IPS-NIHi7 (cell line): ENCODE measurements at regions not wholly inside any gene's neighbourhood (a gene's known extent, or its start where the extent isn't known, plus 50 kb on each side); places are given as distances from the start of the nearest gene placed in this dataset.
A peak's percentile ranks its signal among the peaks of the same experiment; 100 is the strongest.

Source experiments
- DNase-seq: peaks from one replicate; pipeline ENCODE4 v3.0.0; 2012; ENCODE audit warnings: mixed read lengths; ENCODE audit errors: extremely low spot score

DNA sequence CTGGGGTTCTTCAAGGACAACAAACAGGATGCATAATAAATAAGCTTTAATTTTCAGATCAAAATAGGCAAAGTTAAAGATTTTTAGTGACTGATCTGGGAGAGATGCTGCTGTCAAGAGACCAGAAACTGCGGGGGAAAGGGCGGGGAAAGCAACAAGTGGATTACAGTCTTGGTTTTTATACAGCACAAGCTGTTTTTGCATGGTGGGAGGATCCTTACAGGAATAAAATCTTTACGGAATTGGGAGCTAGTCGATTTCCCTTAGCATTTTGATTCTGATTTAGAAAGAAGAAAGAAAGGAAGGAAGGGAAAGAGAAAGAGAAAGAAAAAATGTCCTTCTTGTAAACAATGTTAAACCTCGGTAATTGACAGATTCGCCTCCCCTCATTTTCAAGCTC is 242.3 kb upstream of the SP8 start:
- DNase-seq = no peak

DNA sequence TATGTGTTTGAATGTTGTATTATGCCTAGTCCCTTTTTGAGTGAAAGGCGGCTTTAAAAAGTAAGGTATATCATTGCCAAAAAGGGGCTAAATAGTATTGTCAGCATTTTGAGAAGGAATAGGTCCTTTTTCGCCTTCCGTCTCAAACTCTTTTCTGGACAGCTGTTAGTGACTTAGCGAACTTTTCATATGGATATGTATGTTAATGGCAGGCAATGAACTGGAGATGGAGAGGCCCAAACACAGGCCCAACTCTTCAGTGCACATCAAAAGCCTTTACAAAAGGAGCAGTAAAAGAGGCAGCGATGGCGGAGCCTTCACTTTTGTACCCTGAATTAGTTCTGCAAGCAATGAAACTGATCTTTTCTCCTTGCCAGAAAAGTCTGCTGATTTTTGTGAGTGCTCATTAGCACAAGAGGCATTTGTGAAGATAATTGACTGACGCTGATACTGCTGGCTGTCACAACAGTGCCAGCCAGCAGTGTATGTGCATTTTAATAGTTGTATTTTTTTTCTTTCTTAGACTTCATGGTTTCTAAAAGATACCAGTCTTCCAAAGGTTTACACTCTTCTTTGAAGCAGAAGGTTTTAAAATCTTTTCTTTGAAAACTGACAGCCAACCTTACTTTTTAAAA is 243.7 kb upstream of the SP8 start:
- peak; percentile 32 for DNase-seq

- no peak for DNase-seq
Observed at GRCh38 chr7:21041252-21041651, 254.6 kb upstream of the SP8 start.

GRCh38 chr7:21041666-21042065 is 255.0 kb upstream of the SP8 start:
- peak; percentile 48 for DNase-seq

DNA sequence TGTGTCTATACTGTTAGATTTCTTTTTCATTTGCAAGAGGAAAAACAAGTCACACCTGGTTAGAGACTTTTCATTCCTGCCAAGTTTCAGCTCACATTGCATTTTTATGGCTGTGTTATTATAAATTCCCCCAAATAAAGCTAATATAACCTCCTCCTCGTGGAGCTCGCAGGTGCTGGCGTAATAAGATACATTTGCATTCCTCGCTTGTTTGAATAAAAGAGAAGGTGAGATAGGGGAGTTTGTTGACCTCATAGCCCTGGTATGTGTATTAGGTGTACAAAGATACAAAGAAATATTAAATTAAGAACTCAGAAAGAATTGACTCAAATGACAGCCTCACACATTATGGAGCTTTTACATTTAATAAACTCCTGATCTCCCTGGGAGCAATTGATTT is 257.7 kb upstream of the SP8 start:
- no peak for DNase-seq

DNA sequence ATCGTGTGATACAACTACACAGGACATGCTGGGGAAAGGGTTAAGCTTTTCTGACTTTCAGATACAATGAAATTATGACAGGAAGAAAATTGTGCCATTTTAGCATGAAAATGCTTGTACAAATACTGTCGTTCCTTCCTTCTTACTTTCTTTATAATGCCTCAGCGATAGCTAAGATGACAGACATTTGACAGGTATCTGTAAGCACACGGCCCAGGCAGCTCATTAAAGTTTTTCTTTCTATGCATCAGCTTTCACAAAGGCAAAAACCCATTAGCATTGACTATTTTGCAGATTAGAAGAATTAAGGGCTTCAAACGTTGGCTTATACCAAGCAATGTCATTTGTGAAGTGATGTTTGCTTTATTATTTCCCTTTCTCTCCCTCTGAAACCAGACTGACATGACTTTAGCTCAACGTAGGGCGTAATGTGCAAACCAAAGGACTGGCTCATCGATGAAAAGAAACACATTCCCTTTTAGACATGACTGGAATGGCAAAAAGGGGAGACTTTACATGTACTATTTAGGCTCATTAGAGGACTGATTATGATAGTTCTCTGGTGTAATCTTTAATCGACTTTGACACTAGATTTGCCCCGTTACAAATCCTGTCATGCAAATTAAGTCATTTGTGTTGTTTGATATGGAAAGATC is 258.4 kb upstream of the SP8 start:
- DNase-seq = no peak

GRCh38 chr7:21051865-21052264 is 265.2 kb upstream of the SP8 start:
- DNase-seq = no peak

DNA sequence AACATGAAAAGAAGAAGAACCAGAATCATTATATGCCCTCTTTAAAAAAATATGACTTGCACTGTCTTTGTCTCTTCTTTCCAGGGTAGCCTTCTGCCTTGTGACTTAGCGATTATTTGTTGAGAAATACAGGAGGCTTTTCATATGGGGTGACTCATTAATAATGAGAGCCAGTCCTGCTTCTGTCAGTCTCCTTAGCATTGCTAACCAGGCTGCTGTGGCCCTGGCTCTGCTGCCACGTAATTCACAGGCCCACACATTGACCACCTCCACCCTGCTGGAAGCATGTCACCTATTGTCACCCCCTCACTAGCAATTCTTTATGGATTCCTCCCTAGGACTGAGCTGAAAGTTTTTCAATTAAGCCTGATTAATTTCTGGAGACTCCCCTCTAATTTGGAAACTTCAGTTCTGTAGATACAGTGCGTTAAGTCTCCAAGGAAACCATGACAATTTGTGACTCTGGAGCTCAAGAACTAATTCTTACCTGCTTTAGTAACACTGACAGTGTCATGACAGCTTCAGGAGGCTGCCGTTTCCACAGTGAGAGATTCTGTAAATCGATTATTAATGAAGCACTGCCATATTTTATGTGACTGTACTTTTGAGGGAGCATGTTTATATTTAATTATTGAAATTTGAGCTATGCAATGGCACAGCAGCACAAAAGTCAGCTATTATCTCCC is 267.9 kb upstream of the SP8 start:
- DNase-seq = no peak

- DNase-seq = no peak
Observed at GRCh38 chr7:21059069-21059468, 272.4 kb upstream of the SP8 start.

DNA sequence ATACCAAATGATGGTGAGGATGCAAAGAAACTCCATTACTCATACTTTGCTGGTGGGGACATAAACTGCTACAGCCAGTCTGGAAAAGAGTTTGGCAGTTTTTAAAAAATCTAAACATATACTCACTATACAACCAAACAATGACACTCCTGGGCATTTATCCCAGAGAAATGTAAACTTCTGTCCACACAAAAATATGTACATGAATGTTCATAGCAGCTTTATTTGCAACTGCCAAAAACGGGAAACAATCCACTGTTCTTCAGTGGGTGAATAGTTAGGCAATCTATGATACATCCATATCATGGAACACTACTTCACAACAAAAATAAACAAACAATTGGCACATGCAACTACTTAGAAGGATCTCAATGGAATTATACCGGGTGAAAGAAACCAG is 276.4 kb upstream of the SP8 start:
- DNase-seq = no peak

- no peak for DNase-seq
Observed at GRCh38 chr7:21064698-21065648, 278.3 kb upstream of the SP8 start.

DNA sequence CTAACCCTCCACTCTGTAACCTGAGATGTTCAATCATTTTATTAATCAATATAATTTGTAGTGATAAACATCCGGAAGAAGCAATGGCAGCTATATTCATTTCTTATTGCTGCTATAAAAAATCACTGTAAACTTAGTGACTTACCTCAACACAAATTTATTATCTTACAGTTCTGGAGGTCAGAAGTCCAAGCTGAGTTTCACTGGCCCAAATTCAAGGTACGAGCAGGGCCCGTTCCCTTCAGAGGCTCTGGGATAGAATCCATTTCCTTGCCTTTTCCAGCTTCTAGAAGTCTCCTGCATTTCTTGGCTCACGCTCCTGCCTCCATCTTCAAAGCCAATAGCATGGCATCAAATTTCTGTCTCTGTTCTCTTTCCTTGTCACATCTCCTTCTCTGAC is 279.5 kb upstream of the SP8 start:
- DNase-seq = no peak

DNA sequence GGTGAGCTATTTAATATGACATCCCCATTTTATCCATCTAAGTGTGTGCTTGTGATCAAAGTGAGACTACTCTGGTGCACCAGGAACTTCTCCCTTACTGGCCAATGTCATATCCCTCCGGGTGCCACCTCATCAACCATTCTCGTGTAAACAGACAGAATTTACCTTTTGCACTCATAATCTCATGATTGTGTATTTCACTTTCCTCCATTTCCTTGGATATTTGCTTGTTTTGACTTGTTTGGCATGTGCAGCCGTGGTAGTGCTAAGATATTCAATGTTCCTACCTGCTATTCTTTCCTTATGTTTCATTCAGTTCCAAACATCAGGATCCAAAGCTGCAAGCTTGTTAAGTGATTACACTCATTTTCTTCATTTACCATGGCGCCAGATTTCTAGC is 280.5 kb upstream of the SP8 start:
- DNase-seq = no peak

GRCh38 chr7:21070571-21071090 is 283.9 kb upstream of the SP8 start:
- no peak for DNase-seq

GRCh38 chr7:21071561-21072501 is 285.1 kb upstream of the SP8 start:
- DNase-seq = no peak

DNA sequence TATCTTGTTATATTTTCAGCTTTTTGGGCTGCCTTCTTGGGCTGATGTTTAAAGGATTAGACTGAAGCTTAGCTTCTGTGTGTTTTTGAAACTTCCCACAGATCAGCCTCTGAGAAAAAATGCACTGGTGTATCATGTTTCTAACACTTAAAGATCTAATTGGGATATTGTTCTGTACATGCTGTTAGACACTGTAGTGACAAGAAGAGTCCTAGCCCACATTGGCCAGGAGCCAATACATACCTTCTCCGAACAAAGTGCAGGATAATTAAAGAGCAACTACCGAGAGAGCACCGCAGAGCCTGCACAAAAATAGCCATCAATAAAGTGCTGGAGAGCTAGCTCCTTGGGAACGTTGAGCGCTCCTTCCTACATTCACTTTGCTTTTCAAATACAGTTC is 289.4 kb upstream of the SP8 start:
- DNase-seq = no peak

DNA sequence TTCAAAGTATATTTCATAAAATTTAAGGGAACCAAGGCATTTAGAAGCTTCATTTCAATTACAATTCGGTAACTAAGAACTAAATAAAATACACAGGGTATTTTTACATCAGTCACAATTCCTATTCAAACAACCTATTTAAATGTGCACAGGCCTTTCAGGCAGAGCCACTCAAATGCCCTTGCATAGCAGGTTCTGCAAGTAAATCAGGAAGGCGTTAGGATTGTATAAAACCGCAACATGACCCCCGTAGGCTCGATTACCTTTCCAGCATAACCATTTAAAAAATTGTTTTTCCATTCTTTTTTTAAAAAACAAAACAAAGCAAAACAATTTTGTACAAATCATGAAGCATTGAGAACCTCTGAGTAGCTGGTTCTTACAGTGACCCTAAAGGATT is 289.9 kb upstream of the SP8 start:
- no peak for DNase-seq

- DNase-seq = no peak
Observed at GRCh38 chr7:21077602-21078001, 290.9 kb upstream of the SP8 start.

- no peak for DNase-seq
Observed at GRCh38 chr7:21084286-21084685, 297.6 kb upstream of the SP8 start.

GRCh38 chr7:21086688-21087087 is 300.0 kb upstream of the SP8 start:
- no peak for DNase-seq

DNA sequence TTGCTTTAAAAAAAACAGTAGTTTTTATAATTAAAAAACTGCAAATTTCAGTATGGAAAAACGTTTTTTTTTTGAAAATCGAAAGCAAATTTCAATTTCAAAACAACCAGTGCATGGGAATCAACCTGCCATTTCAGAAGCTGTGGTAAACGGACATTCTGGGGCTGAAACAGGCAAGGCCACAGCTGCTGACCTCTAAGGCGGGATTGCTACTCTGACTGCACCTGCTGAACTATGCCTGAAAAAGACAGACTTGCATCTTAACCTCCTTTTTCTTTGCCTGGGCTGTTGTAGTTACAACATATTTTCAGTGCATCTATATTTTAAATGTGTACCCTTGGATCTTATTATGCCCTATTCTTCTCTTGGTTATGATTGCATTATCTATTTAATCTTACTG is 303.0 kb upstream of the SP8 start:
- DNase-seq = no peak
